ENCODE measurements at regions not wholly inside any gene's neighbourhood (a gene's known extent, or its start where the extent isn't known, plus 50 kb on each side); places are given as distances from the start of the nearest gene placed in this dataset.

DNA sequence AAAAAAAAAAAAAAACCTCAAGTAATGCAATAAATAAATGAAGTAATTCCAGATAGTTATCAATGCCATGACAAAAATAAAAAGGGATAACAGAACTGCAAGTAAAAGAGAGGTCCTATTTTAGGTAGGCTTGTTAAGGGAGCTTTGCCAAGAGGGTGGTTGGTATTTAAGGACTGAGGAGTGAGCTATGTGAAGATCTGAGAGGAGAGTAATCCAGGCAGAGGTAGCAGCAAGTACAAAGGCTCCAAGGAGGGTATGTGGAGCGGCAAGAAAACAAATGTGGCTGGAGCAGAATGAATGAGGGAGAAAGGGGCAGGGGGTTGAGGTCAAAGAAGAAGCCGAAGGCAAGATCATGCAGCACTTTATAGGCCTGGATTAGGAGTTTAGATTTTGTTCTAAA is 59.9 kb upstream of the CDC42BPA start:
- no peak overlapping the region for H3K27ac Mint-ChIP-seq
- DNase-seq (ENCODE audit: extremely low spot score, unreplicated experiment) = no peak
- H3K4me3 Mint-ChIP-seq = no peak overlapping the region
- TF ChIP-seq, protein P1, sequence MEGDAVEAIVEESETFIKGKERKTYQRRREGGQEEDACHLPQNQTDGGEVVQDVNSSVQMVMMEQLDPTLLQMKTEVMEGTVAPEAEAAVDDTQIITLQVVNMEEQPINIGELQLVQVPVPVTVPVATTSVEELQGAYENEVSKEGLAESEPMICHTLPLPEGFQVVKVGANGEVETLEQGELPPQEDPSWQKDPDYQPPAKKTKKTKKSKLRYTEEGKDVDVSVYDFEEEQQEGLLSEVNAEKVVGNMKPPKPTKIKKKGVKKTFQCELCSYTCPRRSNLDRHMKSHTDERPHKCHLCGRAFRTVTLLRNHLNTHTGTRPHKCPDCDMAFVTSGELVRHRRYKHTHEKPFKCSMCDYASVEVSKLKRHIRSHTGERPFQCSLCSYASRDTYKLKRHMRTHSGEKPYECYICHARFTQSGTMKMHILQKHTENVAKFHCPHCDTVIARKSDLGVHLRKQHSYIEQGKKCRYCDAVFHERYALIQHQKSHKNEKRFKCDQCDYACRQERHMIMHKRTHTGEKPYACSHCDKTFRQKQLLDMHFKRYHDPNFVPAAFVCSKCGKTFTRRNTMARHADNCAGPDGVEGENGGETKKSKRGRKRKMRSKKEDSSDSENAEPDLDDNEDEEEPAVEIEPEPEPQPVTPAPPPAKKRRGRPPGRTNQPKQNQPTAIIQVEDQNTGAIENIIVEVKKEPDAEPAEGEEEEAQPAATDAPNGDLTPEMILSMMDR (conservative IDR thresholded peaks at IDR 0.05) = no peak
- no peaks in the 10 kb centered on the region for H3K9me3 Mint-ChIP-seq
- H3K4me1 Mint-ChIP-seq (ENCODE audit: unreplicated experiment) = peaks cover 8% of the 10 kb centered on the region
- peaks cover 4% of the 10 kb centered on the region for H3K27me3 Mint-ChIP-seq
- no peaks in the 10 kb centered on the region for H3K36me3 Mint-ChIP-seq

DNA sequence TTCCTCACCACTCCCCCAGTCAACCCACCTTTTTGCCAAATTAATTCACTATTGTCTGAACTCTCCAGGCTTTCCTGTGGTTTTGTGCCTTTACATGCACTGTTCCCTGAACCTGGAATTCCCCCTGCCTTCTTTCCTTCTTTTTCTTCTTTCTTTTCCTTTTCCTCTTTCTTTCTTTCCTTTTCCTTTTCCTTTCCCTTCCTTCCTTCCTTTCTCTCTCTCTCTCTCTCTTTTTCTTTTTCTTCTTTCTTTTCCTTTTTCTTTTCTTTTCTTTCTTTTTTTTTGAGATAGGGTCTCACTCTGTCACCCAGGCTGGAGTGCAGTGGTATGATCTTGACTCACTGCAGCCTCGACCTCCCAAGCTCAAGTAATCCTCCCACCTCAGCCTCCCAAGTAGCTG is 56.6 kb upstream of the CDC42BPA start:
- peaks cover 20% of the 10 kb centered on the region for H3K4me1 Mint-ChIP-seq (ENCODE audit: unreplicated experiment)
- H3K4me3 Mint-ChIP-seq = no peak overlapping the region
- H3K9me3 Mint-ChIP-seq = no peaks in the 10 kb centered on the region
- no peak for DNase-seq (ENCODE audit: extremely low spot score, unreplicated experiment)
- no peak overlapping the region for H3K27ac Mint-ChIP-seq
- H3K27me3 Mint-ChIP-seq = peaks cover 4% of the 10 kb centered on the region
- no peaks in the 10 kb centered on the region for H3K36me3 Mint-ChIP-seq
- TF ChIP-seq, protein P1 (conservative IDR thresholded peaks at IDR 0.05) = no peak

DNA sequence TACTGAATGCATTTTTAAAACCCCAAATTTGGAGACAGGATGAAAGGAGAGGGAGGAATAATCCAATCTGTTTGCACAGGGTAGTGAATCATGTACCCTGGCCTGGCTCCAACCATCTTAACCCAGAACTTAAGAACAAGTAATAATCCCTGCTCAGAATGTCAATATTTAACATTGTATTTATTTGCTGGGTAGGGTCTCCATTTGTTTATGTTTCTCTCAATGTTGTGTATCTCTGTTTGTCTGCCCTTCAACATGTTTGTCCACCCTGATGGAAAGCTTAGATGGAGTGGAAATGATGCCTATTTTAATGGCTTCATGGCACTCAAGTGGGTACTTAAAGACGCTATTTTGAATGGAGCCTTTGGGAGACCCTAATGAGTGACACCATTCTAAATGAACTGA is 54.4 kb upstream of the CDC42BPA start:
- TF ChIP-seq, protein P1 (conservative IDR thresholded peaks at IDR 0.05) = no peak
- H3K4me3 Mint-ChIP-seq = no peak overlapping the region
- H3K9me3 Mint-ChIP-seq = no peaks in the 10 kb centered on the region
- no peaks in the 10 kb centered on the region for H3K27me3 Mint-ChIP-seq
- no peaks in the 10 kb centered on the region for H3K36me3 Mint-ChIP-seq
- no peak for DNase-seq (ENCODE audit: extremely low spot score, unreplicated experiment)
- H3K27ac Mint-ChIP-seq = no peak overlapping the region
- peaks cover 23% of the 10 kb centered on the region for H3K4me1 Mint-ChIP-seq (ENCODE audit: unreplicated experiment)

DNA sequence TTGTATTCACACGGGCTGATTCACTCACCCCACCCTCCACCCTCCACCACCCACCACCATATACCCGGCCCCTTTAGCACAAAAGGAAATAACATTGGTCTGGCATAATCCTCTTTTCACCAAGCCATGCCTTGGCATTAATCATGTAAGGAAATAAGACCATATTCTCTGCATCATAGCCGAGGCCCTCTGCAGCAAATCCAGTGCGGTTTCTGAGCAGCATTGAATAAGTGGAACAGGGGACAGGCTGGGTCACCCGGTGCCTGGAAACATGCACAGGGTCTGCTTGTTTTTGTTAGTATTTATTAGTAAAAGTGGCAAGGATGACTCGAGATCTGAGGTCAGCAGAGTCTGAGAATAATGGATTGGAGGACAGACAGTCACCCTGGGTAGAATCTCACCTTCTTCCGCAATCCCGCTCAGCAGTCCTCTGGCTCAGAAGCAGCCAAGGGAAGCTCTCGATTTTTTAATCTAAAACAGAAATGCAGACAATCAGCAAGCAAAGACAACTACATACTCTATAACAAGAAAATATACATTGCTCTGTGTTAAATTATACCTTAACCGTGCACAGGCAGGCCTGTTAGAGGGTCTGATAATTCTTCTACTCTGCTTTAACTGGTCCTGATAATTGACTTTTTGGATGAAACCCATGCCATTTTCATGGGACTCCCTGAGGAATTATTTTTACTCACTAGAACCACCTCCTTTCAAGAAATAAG is 52.4 kb upstream of the CDC42BPA start:
- no peaks in the 10 kb centered on the region for H3K27me3 Mint-ChIP-seq
- H3K27ac Mint-ChIP-seq = no peak overlapping the region
- no peaks in the 10 kb centered on the region for H3K9me3 Mint-ChIP-seq
- DNase-seq (ENCODE audit: extremely low spot score, unreplicated experiment) = no peak
- peaks cover 23% of the 10 kb centered on the region for H3K4me1 Mint-ChIP-seq (ENCODE audit: unreplicated experiment)
- TF ChIP-seq, protein P1 (conservative IDR thresholded peaks at IDR 0.05) = no peak
- no peak overlapping the region for H3K4me3 Mint-ChIP-seq
- H3K36me3 Mint-ChIP-seq = no peaks in the 10 kb centered on the region

DNA sequence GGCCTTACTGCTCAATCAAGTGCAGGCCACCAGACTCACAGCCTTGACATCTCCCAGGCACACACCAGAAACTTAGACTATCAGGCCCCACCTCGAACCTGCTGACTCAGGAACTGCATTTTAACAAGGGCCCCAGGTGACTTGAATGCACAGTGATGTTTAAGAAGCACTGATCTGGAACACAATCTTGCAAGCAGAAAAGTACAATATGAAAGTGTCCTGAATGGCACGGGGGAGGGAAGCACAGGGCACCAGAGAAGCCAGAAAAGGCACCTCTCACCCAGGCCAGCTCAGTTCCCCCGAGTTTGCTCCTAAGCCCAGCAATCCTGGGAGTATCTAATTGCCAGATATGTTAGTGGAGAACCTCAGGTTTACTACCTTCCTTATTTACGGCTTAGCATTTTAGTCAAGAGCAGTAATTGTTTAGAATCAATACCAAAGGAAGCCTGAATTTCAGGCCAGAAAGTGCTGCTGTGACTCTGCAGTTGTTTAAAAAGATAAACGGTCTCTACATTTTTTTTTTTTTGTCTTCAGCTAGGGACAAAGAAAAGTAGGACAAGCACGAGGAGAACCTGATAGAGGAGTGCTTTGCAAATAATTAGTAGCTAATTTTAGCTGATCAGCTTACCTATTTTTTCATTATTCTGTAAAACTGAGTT is 50.9 kb upstream of the CDC42BPA start:
- Mint-ChIP-seq H3K36me3 (no peaks in the 10 kb centered on the region), H3K4me1 (ENCODE audit: unreplicated experiment) (peaks cover 23% of the 10 kb centered on the region), H3K9me3 (no peaks in the 10 kb centered on the region), H3K27ac (no peak overlapping the region), H3K4me3 (no peak overlapping the region), H3K27me3 (no peaks in the 10 kb centered on the region)
- TF ChIP-seq, protein P1 (conservative IDR thresholded peaks at IDR 0.05) = no peak
- no peak for DNase-seq (ENCODE audit: extremely low spot score, unreplicated experiment)

Data from type B pancreatic cell (in vitro differentiated cells).